ENCODE measurements at regions not wholly inside any gene's neighbourhood (a gene's known extent, or its start where the extent isn't known, plus 50 kb on each side); places are given as distances from the start of the nearest gene placed in this dataset.

- DNase-seq (ENCODE audit: low read depth): no peak
Measured at GRCh38 chr2:8524388-8524787, 157.5 kb upstream of the ID2 start.

GRCh38 chr2:8524823-8525222 lies 157.0 kb upstream of the ID2 start:
- DNase-seq (ENCODE audit: low read depth): no peak

DNA sequence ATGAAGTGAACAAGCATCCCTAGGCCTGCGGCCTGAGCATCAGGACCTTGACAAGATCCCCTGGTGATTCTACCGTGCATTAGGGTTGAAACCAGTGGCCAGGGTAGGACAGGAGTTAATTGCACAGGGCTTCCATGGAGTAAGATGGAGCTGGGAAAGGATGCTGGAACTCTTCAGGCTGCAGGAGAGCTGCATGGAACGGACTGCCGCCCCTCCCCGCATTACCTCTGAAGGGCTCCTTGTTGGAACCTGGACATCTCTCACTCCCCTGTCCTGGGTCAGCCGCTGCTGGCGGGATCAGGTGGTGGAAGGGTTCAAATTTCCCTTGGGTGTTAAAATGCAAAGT lies 156.6 kb upstream of the ID2 start:
- DNase-seq (ENCODE audit: low read depth): no peak

DNA sequence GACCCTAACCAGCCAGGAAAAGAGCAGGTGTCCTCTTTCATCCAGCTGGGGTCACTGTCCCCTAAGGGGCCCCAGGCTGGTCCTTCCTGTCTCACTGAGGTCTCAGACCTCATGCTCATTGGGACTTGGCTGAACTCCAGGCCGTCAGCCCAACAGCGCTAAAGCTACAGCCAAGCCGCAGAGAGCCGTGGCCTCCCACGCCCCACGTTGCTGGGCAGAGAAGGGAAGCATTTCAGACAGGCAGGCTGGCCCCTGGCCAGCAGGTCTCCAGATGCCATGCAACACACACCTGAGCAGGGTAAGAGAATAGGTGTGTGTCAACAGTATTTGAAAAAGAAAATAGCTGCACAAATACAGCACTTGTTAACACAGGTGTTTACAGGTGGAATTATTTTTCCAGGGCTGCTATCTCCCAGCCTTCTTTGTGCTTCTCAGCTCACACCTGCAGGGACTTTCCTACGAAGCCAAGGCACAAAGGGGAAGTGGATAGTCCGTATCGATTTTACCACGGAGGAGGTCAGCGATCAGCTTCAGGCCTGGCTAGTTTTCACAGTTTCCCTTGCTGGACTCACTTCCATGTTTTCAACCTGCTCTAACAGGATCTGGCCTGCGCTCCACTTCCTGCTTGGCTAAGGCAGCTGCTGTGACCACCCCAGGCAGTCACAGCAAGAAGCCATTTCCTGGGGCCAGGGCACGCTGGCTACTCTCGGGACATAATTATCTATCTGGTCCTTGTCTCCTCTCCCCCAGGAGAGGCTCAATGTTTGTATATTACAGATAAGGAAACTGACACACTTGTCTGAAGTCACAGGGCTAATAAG lies 156.1 kb upstream of the ID2 start:
- DNase-seq (ENCODE audit: low read depth): no peak

DNA sequence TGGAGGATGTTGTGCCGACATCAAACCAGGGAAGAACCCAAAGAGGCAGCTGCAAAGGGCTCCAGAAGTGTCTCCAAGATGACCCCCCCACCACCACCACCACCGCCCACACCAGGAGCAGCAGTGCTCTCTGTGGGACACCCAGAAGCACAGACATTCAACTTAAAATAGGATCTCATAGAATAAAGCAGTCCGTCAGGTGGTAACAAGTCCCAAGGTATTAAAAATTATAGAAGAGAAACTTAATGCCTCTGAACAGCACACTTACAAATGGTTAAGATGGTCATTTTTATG lies 155.5 kb upstream of the ID2 start:
- no peak for DNase-seq (ENCODE audit: low read depth)

GRCh38 chr2:8527031-8527430 lies 154.8 kb upstream of the ID2 start:
- no peak for DNase-seq (ENCODE audit: low read depth)

DNA sequence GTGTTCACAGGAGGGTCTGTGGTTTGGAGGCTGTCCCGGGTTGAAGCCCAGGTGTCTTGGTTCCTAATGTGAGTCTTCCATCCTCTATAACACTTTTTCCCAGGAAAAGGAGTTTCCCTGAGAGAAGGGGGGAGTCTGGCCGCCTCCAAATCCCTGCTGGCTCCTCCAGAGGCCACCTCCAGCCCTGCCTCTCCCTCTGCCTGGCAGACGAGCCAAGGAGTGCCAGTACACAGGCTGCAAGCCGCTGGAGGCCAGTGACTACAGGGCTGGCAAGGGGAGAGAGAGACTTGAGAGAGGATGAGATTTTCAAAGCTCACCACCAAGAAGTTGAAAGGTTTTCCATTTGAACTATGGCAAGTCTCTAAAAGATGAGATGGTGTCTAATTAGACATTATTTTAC lies 154.2 kb upstream of the ID2 start:
- DNase-seq (ENCODE audit: low read depth): no peak

GRCh38 chr2:8528863-8529262 lies 153.0 kb upstream of the ID2 start:
- no peak for DNase-seq (ENCODE audit: low read depth)

DNA sequence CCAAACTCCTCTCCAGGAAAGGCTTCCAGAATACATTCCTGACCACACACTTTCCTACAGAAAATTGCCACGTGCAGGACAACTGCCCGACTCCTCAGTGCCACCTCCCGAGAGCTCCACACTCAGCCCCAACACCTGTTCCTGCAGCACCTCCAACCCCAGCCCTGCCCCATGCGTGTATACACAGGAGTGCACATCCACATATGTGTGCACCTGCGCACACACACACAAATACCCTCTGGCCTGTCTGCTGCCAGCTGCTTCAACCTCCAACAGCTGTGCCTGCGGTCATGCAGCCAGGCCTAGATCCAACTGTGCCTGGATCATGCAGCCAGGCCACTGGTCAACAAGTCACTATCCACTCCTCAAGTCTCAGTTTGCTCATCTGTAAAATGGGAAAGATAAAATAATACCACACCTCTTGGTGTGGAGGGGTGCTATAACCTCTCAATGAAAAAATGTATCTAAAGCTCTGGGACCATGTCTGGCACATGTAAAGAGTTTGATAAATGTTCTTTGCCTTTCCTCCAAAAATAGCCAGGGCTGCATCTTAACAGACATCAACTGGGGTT lies 152.1 kb upstream of the ID2 start:
- no peak for DNase-seq (ENCODE audit: low read depth)

DNA sequence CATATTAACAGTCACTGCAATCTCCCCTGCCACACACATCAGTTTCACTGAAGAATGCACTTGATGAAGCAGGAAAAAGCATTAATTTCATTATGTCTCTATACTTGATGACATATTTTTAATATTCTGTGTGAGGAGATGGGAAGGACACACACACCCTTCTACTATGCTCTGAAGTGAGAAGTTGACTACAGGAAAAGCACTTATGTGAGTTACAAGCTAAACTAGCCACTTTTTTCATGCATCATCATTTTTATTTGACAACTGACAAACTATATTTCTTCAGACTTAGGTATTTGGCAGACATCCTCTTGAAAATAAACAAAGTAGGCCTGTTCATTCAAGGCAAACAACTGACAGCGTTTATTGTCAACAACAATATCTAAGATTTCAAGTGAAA lies 150.4 kb upstream of the ID2 start:
- no peak for DNase-seq (ENCODE audit: low read depth)

DNA sequence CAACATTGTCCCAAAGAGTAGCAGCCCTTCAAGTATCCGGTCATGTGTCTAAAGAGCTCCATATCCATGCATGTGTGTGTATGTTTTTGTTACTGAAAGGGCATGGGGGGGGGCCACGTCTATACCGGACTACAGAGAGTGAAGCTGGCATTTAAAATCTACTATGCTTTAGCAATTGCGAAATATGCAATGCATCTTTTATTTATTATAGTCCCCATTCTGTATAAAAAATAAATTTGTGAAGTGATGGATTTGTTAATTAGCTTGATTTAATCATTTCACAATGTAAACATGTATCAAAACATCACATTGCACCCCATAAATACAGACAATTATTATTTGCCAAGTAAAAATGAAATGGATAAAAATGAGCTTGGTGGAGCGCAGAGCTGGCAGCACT lies 149.4 kb upstream of the ID2 start:
- DNase-seq (ENCODE audit: low read depth): no peak

- no peak for DNase-seq (ENCODE audit: low read depth)
Measured at GRCh38 chr2:8533923-8534322, 147.9 kb upstream of the ID2 start.

- no peak for DNase-seq (ENCODE audit: low read depth)
Measured at GRCh38 chr2:8534386-8534728, 147.5 kb upstream of the ID2 start.

DNA sequence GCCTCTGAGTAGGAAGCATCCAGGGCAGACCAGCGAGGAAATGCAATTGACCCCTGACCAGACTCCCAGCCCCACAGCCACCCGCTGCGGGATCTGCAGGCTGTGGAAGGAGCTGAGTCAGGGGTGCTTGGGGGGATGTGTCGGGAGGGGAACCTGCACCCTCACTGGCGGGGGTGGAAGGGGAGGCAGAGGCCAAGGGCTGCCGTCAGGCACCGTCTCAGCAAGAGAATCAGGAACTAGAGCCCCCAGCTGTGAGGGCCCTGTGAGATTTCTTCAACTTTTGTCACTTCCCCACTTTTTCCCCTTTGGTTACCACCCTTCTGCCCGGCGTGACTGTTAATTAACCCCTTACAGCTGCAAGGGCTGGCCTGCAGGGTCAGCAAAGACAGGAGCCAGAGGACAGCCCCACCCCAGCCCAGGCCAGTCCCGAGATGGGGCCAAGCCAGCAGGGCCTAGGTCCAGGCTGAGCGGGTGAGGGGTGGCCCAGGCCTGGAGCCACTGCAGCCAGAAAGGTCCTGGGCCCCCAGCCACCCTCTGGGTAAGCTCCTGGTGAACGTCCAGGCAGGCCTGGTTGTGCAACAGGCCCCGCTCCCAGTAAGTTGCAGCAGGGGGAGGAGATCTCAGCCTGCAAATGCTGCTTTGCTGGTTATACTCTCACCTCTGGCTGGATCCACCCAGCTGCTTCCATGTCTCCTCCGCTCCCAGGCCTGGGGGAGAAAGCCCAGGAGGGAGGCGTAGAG lies 147.0 kb upstream of the ID2 start:
- no peak for DNase-seq (ENCODE audit: low read depth)

DNA sequence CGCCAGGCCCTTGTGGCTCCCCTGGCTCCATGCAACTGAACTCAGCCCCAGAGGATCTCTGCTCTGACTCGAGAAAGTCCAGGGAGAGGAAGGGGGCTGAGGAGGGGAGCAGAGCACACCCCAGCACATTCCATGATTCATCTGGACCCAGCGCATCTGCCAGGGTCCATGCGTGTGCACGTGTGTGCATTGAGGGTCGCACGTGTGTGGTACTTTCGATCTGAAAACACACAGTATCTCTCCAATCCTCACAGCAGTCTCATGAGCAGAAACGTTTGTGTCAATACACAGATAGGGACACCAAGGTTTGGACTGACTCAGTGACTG lies 146.4 kb upstream of the ID2 start:
- no peak for DNase-seq (ENCODE audit: low read depth)

GRCh38 chr2:8535821-8536685 lies 145.8 kb upstream of the ID2 start:
- DNase-seq (ENCODE audit: low read depth): no peak

DNA sequence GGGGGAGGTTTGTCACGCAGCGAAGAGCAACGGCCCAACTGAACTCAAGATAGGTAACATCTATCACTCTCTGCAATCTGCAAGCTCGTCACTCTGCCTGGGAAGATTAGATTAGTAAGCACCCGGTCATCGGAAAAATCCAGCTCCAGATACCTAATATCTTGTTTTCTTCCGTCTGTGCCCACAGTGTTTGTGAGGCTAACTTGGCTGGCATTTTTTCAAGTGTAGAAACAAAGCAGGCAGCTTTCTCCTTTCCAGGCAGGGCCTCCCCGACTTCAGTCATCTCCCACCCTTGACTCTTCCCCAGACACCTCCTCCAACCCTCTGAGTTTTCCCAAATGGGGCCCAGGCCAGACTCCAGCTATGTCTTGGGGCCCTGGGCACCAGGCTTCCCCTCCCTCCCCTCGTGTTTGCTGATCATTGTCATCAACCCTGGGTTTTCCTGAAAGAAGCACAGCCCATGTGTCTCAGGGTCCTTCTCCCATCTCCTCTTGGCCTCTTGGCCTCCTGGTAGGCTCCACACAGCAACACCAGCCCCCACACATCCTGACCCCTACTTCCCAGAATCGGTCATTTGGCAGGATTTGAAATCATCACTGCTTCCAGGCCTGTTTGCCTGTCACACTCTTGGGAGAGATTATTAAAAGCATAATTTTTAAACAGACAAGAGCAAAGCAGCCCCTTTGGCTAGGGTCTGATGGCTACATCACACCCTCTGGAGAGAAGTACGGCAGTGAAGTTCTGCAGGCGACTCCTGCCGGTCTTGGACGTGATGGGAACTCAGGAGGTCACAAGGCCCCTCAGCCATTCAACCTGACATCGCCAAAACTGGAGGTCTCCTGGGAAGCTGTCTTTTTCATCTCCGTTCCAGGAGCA lies 144.9 kb upstream of the ID2 start:
- no peak for DNase-seq (ENCODE audit: low read depth)

DNA sequence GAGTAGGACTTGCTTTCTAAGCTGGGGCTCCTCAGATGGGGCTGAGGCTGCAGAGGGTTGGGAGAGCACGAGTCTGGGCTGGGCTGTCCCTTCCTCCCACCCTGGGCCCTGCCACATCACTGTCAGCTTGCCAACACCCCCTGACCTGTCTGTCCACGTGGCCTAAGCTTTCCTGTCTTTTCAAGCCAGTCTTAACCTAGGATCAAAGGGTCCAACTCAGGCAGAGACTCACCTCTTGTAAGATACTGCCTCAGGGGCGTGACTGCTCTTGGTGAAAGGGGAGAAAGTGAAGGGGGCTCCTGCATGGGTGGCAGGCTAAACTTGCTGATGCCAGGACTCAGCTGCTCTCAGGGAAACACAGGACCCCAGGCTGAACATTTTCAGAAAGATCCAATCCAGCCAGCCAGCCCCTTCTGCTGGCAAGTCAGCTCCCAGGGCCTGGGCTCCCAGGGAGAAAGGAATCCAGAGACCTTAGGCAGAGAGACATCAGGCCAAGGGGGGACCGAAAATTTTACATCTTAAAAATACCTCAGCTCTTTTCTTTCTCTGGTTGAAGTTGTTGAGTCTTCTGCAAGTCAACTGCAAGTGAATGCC lies 144.2 kb upstream of the ID2 start:
- DNase-seq (ENCODE audit: low read depth): no peak

GRCh38 chr2:8538531-8538930 lies 143.3 kb upstream of the ID2 start:
- no peak for DNase-seq (ENCODE audit: low read depth)

DNA sequence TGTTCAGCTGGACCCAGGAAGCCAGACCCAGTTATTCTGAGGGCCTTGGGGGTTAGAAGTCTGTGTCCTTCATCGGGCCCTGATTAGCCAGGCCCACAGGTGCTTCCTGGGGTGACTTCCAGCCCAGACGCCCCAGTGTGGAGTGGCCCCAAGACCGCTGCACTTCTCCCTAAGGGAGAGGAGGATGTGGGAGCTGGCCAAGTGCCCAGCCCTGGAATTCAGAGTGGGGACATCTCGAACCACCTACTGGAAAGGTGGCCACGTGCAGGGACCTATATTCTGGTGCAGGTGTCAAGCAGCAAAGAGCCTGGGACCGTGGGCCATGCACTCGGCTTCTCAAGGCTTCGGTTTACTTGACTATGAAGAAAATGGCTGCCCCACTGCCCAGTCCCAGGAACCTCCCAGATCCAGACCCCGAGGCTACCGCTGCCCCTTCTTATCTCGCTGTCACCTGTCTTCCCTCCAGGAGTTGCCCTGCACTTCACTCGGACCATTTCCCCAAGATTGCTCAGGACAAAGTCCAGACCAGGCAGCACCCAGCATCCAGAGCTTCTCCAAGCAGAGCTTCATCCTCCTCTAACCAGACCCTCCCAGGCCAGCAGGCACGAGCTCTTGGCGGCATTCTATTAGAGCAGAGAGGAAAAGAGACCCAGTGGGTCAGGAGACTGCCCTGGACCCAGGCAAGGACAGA lies 142.8 kb upstream of the ID2 start:
- no peak for DNase-seq (ENCODE audit: low read depth)
